ENCODE measurements at regions not wholly inside any gene's neighbourhood (a gene's known extent, or its start where the extent isn't known, plus 50 kb on each side); places are given as distances from the start of the nearest gene placed in this dataset.
"Not testable (repeated sequence)": the region's sequence is repeated elsewhere in the genome, so short reads cannot be mapped to it uniquely, and the experiment has no call there.

DNA sequence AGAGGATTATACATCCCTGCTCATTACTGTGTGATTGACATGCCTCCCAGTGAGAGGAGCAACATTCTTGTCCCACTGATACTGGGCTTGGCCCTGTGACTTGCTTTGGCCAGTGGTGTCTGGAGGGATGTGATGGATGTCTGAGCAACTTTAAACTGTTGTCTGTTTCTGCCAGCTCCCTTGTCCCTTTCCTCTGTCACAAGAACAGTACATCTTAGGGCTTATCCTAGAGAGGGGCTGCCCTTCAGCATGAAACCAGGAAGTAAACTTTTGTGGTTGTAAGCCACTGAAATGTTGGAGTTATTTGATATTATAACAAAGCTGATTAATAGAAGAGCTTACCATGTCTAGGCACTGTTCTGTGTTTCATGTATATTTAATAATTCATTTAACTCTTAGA is 82.9 kb upstream of the GPRC5B start:
- no peak for DNase-seq (ENCODE audit: low read depth)
- H3K4me3 ChIP-seq (ENCODE audit: low read depth, low read length), result no peak overlapping the region
- TF ChIP-seq, protein P1, sequence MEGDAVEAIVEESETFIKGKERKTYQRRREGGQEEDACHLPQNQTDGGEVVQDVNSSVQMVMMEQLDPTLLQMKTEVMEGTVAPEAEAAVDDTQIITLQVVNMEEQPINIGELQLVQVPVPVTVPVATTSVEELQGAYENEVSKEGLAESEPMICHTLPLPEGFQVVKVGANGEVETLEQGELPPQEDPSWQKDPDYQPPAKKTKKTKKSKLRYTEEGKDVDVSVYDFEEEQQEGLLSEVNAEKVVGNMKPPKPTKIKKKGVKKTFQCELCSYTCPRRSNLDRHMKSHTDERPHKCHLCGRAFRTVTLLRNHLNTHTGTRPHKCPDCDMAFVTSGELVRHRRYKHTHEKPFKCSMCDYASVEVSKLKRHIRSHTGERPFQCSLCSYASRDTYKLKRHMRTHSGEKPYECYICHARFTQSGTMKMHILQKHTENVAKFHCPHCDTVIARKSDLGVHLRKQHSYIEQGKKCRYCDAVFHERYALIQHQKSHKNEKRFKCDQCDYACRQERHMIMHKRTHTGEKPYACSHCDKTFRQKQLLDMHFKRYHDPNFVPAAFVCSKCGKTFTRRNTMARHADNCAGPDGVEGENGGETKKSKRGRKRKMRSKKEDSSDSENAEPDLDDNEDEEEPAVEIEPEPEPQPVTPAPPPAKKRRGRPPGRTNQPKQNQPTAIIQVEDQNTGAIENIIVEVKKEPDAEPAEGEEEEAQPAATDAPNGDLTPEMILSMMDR (IDR thresholded peaks at IDR 0.05; ENCODE audit: insufficient read depth, low read length), result no peak

DNA sequence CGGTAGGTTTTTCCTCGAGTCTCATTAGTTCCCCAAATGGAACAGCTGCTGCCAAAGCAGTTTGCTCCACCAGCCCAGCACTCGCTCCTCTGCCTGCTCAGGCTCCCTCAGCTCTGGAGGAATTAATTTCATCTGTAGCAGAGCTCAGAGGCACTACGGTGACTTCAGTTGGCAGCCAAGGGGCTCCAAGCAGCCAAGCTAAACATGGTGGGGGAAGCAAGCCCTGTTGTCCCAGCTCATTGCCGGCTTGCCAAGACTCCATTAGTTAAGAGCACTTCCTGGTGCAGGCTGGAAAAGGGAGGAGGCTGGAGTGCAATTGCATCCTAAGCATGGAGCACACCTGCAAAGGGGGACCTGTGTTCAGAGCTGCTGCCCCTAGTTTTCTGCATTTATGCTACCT is 78.7 kb upstream of the GPRC5B start:
- no peak for DNase-seq (ENCODE audit: low read depth)
- no peak overlapping the region for H3K4me3 ChIP-seq (ENCODE audit: low read depth, low read length)
- TF ChIP-seq, protein P1 (IDR thresholded peaks at IDR 0.05; ENCODE audit: insufficient read depth, low read length), result no peak

DNA sequence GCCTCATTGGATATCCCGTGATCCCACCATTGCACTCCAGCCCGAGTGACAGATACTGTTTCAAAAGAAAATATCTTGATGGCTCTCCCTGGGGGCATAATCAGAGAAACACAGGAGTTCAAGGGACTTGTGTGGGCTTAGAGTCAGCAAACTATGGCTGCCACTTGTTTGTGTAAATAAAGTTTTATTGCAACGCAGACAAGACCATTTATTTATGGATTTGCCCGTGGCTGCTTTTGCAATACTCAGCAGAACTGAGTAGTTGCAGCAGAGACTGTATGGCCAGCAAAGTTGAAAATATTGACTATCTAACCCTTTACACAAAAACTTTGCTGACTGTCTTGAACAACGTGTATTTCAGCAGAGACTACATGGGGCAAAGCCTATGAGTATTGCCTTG is 75.5 kb upstream of the GPRC5B start:
- no peak overlapping the region for H3K4me3 ChIP-seq (ENCODE audit: low read depth, low read length)
- DNase-seq (ENCODE audit: low read depth), result no peak
- TF ChIP-seq, protein P1 (IDR thresholded peaks at IDR 0.05; ENCODE audit: insufficient read depth, low read length), result no peak

DNA sequence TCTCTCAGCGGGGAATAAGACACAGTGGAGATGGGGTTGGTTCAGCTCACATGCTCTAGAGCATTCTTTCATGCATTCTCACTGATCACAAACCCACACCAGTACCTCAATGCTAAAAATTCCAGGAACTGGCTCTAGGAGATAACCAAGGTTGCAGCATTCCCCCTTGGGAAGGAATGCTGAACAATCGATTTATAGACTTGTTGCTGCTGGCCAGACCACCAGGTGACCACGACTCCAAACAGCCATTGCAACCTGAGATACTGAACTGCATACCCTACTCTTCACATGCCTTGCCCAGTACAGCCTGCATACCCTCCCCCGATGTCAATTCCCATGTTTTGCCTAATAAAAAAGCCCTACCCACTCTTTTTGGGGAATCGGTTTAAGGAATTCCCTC is 75.1 kb upstream of the GPRC5B start:
- no peak for DNase-seq (ENCODE audit: low read depth)
- H3K4me3 ChIP-seq (ENCODE audit: low read depth, low read length), result no peak overlapping the region
- TF ChIP-seq, protein P1 (IDR thresholded peaks at IDR 0.05; ENCODE audit: insufficient read depth, low read length), result no peak

DNA sequence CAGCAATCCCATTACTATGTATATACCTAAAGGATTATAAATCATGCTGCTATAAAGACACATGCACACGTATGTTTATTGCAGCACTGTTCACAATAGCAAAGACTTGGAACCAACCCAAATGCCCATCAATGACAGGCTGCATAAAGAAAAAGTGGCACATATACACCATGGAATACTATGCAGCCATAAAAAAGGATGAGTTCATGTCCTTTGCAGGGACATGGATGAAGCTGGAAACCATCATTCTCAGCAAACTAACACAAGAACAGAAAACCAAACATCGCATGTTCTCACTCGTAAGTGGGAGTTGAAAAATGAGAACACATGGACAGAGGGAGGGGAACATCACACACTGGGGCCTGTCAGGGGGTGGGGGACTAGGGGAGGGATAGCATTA is 71.2 kb upstream of the GPRC5B start:
- H3K4me3 ChIP-seq (ENCODE audit: low read depth, low read length); DNase-seq (ENCODE audit: low read depth): not testable (repeated sequence)

DNA sequence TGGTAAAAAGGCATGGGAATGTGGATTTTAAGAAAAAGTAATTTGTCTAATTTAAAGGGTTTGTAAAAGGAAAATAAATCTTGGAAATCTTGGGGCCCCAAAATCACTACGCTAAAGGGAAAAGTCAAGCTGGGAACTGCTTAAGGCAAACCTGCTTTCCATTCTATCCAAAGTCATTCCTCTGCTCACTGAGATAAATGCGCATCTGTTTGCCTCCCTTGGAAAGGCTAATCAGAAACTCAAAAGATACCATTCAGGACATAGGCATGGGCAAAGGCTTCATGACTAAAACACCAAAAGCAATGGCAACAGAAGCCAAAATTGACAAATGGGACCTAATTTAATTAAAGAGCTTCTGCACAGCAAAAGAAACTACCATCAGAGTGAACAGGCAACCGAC is 70.4 kb upstream of the GPRC5B start:
- DNase-seq (ENCODE audit: low read depth); H3K4me3 ChIP-seq (ENCODE audit: low read depth, low read length): not testable (repeated sequence)

DNA sequence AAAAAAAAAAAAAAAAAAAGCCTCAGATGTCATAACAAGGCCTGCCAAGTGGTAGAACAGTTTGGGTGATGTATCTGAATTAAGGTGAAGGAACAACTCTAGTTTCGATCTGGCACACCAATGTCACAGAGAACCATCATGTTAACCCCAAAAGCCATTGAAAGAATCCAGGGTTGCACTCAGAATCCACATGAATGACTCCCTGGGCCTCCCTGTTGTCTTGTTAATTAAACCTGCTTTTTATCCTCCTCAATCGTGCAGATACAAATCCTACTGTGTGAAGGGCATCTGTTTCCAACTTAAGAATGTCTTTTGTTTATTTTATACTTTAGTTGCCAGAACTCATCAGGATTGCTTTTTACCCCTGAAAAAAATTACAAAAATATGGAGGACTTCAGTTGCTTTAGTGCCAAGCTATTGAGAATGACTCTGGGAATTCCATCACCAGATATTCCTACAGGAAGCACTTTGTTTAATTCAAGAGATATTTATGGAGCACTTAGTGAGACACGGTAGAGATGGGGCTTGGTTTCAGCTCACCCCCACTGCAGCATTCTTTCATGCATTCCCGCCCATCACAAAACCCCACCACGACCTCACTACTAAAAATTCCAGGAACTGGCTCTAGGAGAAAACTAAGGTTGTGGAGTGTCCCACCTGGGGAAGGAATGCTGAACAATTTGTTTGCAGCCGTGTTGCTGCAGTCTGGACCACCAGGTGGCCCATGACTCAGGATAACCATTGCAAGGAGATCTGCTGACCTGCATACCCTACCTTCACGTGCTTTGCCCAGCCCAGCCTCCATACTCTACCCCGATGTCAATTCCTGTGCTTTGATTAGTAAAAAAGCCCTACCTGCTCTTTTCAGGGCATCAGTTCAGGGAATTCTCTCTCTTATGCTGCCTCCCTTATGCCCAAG is 63.8 kb upstream of the GPRC5B start:
- TF ChIP-seq, protein P1 (IDR thresholded peaks at IDR 0.05; ENCODE audit: insufficient read depth, low read length), result no peak
- no peak overlapping the region for H3K4me3 ChIP-seq (ENCODE audit: low read depth, low read length)
- DNase-seq (ENCODE audit: low read depth), result no peak

DNA sequence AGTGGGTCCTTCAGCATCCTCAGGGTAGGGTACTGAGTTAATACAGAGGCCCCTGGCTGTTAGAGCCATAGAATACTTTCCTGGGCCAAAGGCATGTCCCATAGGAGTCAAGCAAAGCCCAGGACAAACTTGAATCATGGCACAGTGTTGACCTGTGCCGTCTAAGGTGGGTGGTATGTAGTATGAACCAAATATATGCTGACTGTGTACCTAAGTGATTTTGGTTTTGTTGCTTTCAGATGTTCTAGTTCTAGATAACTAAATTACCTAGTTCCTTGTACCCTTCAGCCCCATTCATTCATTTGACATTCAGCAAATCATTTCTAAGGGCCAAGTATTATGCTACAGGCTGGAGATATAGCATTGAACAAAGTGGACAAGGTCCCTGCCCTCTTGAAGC is 61.3 kb upstream of the GPRC5B start:
- TF ChIP-seq, protein P1 (IDR thresholded peaks at IDR 0.05; ENCODE audit: insufficient read depth, low read length), result no peak
- no peak for DNase-seq (ENCODE audit: low read depth)
- no peak overlapping the region for H3K4me3 ChIP-seq (ENCODE audit: low read depth, low read length)

All from fibroblast of the aortic adventitia (primary cell).